ENCODE measurements at regions not wholly inside any gene's neighbourhood (a gene's known extent, or its start where the extent isn't known, plus 50 kb on each side); places are given as distances from the start of the nearest gene placed in this dataset.
"Not testable (repeated sequence)": the region's sequence is repeated elsewhere in the genome, so short reads cannot be mapped to it uniquely, and the experiment has no call there.

- not testable (repeated sequence) for TF ChIP-seq CTCF (IDR thresholded peaks at IDR 0.05); ZFX (IDR thresholded peaks at IDR 0.05; ENCODE audit: borderline replicate concordance)
Observed at GRCh38 chr2:156223328-156223727, 109.2 kb downstream of the NR4A2 start.
